ENCODE measurements at regions not wholly inside any gene's neighbourhood (a gene's known extent, or its start where the extent isn't known, plus 50 kb on each side); places are given as distances from the start of the nearest gene placed in this dataset.

DNA sequence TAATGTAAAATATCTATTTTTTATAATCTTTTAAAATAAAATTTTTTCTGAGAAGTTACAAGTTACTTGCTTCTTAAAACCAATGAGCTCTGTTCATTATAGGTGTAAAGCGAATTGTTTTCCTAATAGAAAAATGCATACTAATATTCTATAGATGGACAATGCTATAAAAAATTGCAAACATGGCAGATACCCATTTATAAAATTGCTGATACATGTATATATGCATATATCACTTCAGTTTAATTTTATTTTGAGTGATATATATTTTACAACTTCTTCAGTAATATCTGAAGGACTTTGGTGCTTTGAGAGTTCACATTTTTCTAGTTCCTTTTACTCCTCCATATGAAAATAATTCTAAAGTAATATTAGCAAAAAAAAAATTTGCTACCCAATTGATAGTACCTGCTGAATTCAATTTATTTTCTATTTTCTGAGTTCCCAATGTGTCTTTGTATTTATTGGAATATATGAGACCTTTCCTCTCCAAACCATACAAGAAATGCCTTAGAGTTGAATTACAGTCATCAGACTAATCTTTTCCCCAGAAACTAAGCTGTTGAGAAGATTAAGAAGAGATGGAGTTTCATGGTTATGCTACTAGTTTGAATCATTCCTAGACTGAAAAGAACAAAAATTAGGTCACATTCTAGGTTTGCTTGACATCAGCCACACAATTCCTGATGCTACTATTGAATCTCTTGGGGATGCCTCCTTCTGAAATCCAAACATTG, 1937.5 kb upstream of the SEL1L start:
- no peak for ATAC-seq (replicated peaks)
- Mint-ChIP-seq H3K4me3 (no peak overlapping the region), H3K36me3 (no peaks in the 10 kb centered on the region), H3K4me1 (no peaks in the 10 kb centered on the region), H3K27ac (no peak overlapping the region), H3K9me3 (peaks cover 0 to 3% of the 10 kb centered on the region in 2 donors), H3K27me3 (no peaks in the 10 kb centered on the region)
- DNase-seq, result no peak

- no peak overlapping the region for H3K27ac Mint-ChIP-seq
- H3K27me3 Mint-ChIP-seq, result no peaks in the 10 kb centered on the region
- peaks cover 0 to 5% of the 10 kb centered on the region in 2 donors for H3K9me3 Mint-ChIP-seq
- H3K4me3 Mint-ChIP-seq, result no peak overlapping the region
- H3K36me3 Mint-ChIP-seq, result no peaks in the 10 kb centered on the region
- ATAC-seq (replicated peaks) (no peak), DNase-seq (no peak)
- H3K4me1 Mint-ChIP-seq, result no peaks in the 10 kb centered on the region
Observed at GRCh38 chr14:83473416-83474235, 1940.0 kb upstream of the SEL1L start.

DNA sequence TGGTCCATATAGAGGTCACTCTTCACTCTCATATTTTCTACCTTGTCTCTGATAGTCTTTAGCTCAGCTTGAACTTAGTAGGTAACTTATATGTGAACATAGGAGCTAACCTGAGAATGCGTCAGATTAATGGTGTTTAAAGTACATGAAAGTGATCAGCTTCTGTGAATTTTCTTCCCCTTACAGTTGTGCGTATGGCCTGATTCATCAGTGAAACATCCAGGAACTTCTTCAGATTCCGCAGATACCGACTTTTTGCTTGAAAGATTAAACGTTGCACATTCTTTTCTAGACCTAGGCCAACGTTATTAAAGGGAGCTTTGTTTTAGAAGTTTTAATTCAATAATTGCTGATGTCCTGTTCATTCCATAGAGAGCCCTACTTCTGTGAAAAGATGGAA, 1945.1 kb upstream of the SEL1L start:
- H3K27ac Mint-ChIP-seq, result no peak overlapping the region
- H3K36me3 Mint-ChIP-seq, result no peaks in the 10 kb centered on the region
- H3K9me3 Mint-ChIP-seq, result peaks cover 0 to 3% of the 10 kb centered on the region in 2 donors
- H3K4me1 Mint-ChIP-seq, result no peaks in the 10 kb centered on the region
- H3K27me3 Mint-ChIP-seq, result no peaks in the 10 kb centered on the region
- H3K4me3 Mint-ChIP-seq, result no peak overlapping the region
- DNase-seq, result no peak
- no peak for ATAC-seq (replicated peaks)

GRCh38 chr14:83483063-83483462, 1949.4 kb upstream of the SEL1L start:
- H3K27ac Mint-ChIP-seq, result no peak overlapping the region
- ATAC-seq (replicated peaks) (no peak), DNase-seq (no peak)
- no peaks in the 10 kb centered on the region for H3K36me3 Mint-ChIP-seq
- H3K27me3 Mint-ChIP-seq, result no peaks in the 10 kb centered on the region
- peaks cover 0 to 1% of the 10 kb centered on the region in 2 donors for H3K9me3 Mint-ChIP-seq
- no peaks in the 10 kb centered on the region for H3K4me1 Mint-ChIP-seq
- no peak overlapping the region for H3K4me3 Mint-ChIP-seq

- no peak overlapping the region for H3K4me3 Mint-ChIP-seq
- no peak for ATAC-seq (replicated peaks)
- no peaks in the 10 kb centered on the region for H3K27me3 Mint-ChIP-seq
- H3K36me3 Mint-ChIP-seq, result no peaks in the 10 kb centered on the region
- no peaks in the 10 kb centered on the region for H3K4me1 Mint-ChIP-seq
- DNase-seq, result no peak
- peaks cover 0 to 1% of the 10 kb centered on the region in 2 donors for H3K9me3 Mint-ChIP-seq
- no peak overlapping the region for H3K27ac Mint-ChIP-seq
Observed at GRCh38 chr14:83485591-83485990, 1951.9 kb upstream of the SEL1L start.

DNA sequence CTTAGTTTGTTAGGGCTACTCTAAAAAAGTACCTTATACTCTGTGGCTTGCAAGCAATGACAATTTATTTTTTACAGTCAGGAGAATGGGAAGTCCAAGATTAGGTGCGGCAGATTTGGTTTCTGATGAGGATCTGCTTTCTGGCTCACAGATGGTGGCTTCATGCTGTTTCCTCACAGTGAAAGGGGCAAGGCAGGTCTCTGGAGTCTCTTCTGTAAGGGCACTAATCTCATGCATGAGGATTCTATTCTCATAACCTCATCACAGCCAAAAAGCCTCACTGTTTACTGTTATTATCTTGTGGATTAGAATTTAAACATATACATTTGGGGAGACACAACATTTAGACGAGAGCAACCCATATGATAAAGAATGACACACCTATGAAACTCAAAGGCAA, 1957.4 kb upstream of the SEL1L start:
- Mint-ChIP-seq H3K27me3 (no peaks in the 10 kb centered on the region), H3K4me1 (no peaks in the 10 kb centered on the region), H3K4me3 (no peak overlapping the region), H3K9me3 (no peaks in the 10 kb centered on the region), H3K36me3 (no peaks in the 10 kb centered on the region), H3K27ac (no peak overlapping the region)
- DNase-seq (no peak), ATAC-seq (replicated peaks) (no peak)

DNA sequence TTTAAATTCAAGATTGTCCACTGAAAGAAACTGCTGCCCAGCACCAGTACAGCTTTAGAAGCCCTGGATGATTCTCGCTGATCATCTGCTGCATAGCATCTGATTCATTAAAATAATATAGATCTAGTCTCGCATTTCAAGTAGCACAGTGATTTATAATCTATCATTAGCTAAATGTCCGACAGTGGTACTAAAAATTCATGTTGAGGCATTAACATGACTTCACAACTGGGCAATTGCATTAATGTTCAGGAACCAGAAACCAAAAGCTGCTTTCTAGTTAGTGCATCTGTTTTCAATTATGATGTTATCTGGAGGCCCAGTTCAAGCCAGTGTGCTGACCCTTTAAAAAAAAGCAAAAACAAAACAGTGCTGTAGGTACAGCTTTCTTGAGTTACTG, 1987.2 kb upstream of the SEL1L start:
- no peak overlapping the region for H3K27ac Mint-ChIP-seq
- no peaks in the 10 kb centered on the region for H3K4me1 Mint-ChIP-seq
- no peaks in the 10 kb centered on the region for H3K36me3 Mint-ChIP-seq
- DNase-seq (no peak), ATAC-seq (replicated peaks) (no peak)
- H3K27me3 Mint-ChIP-seq, result no peaks in the 10 kb centered on the region
- no peak overlapping the region for H3K4me3 Mint-ChIP-seq
- peaks cover 0 to 6% of the 10 kb centered on the region in 2 donors for H3K9me3 Mint-ChIP-seq

GRCh38 chr14:83529531-83529930, 1995.9 kb upstream of the SEL1L start:
- Mint-ChIP-seq H3K36me3 (no peaks in the 10 kb centered on the region), H3K9me3 (peaks cover 0 to 8% of the 10 kb centered on the region in 2 donors), H3K27ac (no peak overlapping the region), H3K4me1 (no peaks in the 10 kb centered on the region), H3K4me3 (no peak overlapping the region), H3K27me3 (no peaks in the 10 kb centered on the region)
- ATAC-seq (replicated peaks) (no peak), DNase-seq (no peak)

- DNase-seq, result no peak
- Mint-ChIP-seq H3K27me3 (no peaks in the 10 kb centered on the region), H3K9me3 (peaks cover 0 to 3% of the 10 kb centered on the region in 2 donors), H3K27ac (no peak overlapping the region), H3K36me3 (no peaks in the 10 kb centered on the region), H3K4me1 (no peaks in the 10 kb centered on the region), H3K4me3 (no peak overlapping the region)
- ATAC-seq (replicated peaks), result no peak
Observed at GRCh38 chr14:83533734-83534133, 1996.2 kb upstream of the FLRT2 start.

DNA sequence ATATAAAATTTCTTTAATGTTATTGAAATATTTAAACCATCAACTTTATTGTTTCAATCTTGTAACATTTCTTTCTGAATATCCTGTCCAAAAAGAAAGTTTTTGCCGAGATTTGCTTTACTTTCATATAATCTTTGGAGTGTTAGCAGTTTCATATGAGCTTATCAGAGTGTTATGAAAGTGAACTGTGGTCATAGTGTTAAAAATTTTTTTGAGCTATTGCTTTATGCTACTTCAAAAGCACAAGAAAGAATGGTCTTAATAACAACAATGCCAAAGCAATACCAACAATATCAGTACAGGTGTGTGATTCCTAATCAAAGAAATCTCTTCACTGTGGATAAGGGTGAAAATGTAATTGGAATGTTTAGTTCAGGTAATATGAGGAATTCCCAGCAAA, 1994.9 kb upstream of the FLRT2 start:
- no peak overlapping the region for H3K27ac Mint-ChIP-seq
- H3K27me3 Mint-ChIP-seq, result no peaks in the 10 kb centered on the region
- DNase-seq (no peak), ATAC-seq (replicated peaks) (no peak)
- no peaks in the 10 kb centered on the region for H3K4me1 Mint-ChIP-seq
- H3K36me3 Mint-ChIP-seq, result no peaks in the 10 kb centered on the region
- H3K9me3 Mint-ChIP-seq, result peaks cover 0 to 7% of the 10 kb centered on the region in 2 donors
- no peak overlapping the region for H3K4me3 Mint-ChIP-seq

- no peak overlapping the region for H3K4me3 Mint-ChIP-seq
- H3K4me1 Mint-ChIP-seq, result no peaks in the 10 kb centered on the region
- no peaks in the 10 kb centered on the region for H3K27me3 Mint-ChIP-seq
- peaks cover 0 to 7% of the 10 kb centered on the region in 2 donors for H3K9me3 Mint-ChIP-seq
- no peak overlapping the region for H3K27ac Mint-ChIP-seq
- ATAC-seq (replicated peaks) (no peak), DNase-seq (no peak)
- no peaks in the 10 kb centered on the region for H3K36me3 Mint-ChIP-seq
Observed at GRCh38 chr14:83535444-83535843, 1994.5 kb upstream of the FLRT2 start.

GRCh38 chr14:83541147-83541546, 1988.8 kb upstream of the FLRT2 start:
- Mint-ChIP-seq H3K27ac (no peak overlapping the region), H3K9me3 (peaks cover 0 to 9% of the 10 kb centered on the region in 2 donors), H3K36me3 (no peaks in the 10 kb centered on the region), H3K4me3 (no peak overlapping the region), H3K27me3 (no peaks in the 10 kb centered on the region), H3K4me1 (no peaks in the 10 kb centered on the region)
- ATAC-seq (replicated peaks) (no peak), DNase-seq (no peak)

DNA sequence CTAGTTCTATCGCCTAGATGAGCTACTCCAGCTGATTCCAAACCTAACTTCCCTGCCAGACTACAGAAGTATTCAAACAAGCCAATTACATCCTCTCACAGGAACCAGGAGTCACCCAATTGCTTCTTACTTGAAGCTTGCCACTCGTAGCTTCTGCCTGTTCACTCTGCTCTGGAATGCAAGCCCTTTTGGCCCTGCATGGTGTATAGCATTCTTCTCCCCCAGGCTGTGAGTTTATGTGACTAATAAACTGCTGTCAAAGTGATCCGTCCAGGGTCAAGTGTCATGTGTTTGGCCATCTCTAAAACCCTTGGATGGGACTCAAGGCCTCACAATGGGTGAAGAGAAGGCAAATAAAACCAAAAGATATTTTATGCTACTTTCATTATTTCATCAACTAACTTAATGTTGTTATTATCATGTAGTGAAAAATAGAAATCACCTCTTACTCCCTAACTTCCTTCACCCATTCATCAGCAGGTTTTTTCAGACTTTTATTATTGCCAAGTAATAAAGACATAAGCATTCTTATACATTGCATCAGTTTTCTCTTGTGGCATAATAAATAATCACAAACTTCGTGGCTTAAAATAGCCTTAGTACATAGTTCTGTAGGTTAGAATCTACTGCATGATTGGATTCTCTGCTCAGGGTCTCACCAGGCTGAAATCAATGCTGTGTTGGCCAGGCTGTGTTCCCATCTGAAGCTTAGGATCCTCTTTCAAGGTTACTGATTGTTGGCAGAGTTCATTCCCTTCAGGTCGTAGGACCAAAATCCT, 1981.7 kb upstream of the FLRT2 start:
- peaks cover 4% of the 10 kb centered on the region in 2 donors for H3K9me3 Mint-ChIP-seq
- H3K27ac Mint-ChIP-seq, result no peak overlapping the region
- no peak for DNase-seq
- no peaks in the 10 kb centered on the region for H3K36me3 Mint-ChIP-seq
- no peak overlapping the region for H3K4me3 Mint-ChIP-seq
- no peaks in the 10 kb centered on the region for H3K4me1 Mint-ChIP-seq
- no peaks in the 10 kb centered on the region for H3K27me3 Mint-ChIP-seq
- ATAC-seq (replicated peaks), result no peak

DNA sequence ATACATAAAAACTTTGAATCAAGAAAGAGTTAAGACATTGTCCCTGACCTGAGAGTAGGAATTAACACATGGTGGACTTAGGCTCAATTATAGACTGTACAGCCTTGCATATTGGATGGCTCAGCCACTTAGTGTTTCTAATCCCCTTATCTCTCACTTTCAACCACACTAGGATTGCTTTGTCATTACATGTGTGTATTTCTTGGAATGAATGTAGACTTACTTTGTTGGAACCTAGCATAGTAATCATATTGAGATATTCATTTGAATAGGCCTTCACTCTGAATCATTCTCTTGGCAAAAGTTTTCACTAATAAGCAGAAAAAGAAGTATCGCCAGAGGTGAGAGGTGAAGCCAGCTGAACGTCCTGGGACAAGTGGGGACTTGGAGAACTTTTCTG, 1973.9 kb upstream of the FLRT2 start:
- Mint-ChIP-seq H3K27ac (no peak overlapping the region), H3K4me1 (no peaks in the 10 kb centered on the region), H3K36me3 (no peaks in the 10 kb centered on the region), H3K4me3 (no peak overlapping the region), H3K9me3 (peaks cover 0 to 3% of the 10 kb centered on the region in 2 donors), H3K27me3 (no peaks in the 10 kb centered on the region)
- DNase-seq, result no peak
- no peak for ATAC-seq (replicated peaks)

All from stimulated activated naive B cell treated with anti-CD40 and anti-IgM and Interleukin-4, amounts not matched to agents 10 μg/mL and 1 μg/mL and 100 μg/mL, for 72 hours (primary cell).